ENCODE measurements at regions not wholly inside any gene's neighbourhood (a gene's known extent, or its start where the extent isn't known, plus 50 kb on each side); places are given as distances from the start of the nearest gene placed in this dataset.

DNA sequence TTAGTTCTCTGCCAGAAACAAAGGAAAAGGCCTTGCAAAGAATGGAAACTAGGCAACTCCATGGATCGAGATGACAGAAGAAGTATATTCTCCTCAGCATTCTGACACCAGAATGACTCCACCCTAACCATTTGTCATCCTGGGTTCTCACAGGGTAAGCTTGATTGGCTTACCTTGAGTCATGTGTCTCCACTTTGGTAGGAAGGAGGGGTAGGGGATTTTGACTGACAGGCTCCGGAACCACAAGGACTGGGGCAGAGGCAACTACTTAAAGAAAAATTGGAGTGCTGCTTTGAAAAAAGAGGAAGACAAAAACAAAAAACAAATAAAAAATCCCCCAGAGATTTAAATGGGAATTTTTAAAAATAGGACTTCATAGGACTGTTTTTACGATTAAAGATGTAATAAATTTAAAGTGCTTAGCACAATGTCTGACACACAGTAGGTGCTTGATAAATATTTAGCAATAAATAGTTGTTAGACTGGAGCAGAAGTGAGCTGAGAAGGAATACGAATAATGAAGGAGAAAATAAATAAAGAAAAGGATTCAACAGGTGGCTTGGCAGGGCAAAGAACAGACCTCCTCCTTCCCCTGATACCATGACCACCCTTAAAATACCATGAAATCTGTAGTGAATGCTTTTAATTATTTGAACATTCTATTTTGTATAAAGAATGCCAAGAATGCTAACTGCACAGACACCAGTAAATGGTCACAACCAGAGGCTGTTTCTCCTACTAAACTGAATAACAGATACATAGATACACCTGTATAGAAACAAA, 230.2 kb downstream of the CDCA7 start:
- Histone ChIP-seq H3K27ac (ENCODE audit: low read length) (no peak overlapping the region), H3K4me3 (ENCODE audit: low read depth in 1 of 2, low read length in 2 of 2) (no peak overlapping the region), H3K79me2 (ENCODE audit: insufficient read depth, low read length) (no peaks in the 10 kb centered on the region), H2AFZ (ENCODE audit: low read depth, low read length) (no peak overlapping the region), H3K36me3 (ENCODE audit: insufficient read depth, low read length) (no peaks in the 10 kb centered on the region), H3K4me2 (ENCODE audit: insufficient read depth, low read length) (no peak overlapping the region), H4K20me1 (ENCODE audit: insufficient read depth, low read length) (no peaks in the 10 kb centered on the region), H3K9ac (ENCODE audit: low read depth, low read length) (no peak overlapping the region), H3K9me3 (ENCODE audit: insufficient read depth, low read length, severe bottlenecking) (no peaks in the 10 kb centered on the region), H3K27me3 (ENCODE audit: insufficient read depth, low read length, poor library complexity) (no peaks in the 10 kb centered on the region), H3K4me1 (ENCODE audit: insufficient read depth, low read length) (no peaks in the 10 kb centered on the region)
- ATAC-seq (ENCODE audit: insufficient read depth, low read depth) (no peak), DNase-seq (no peak)
- TF ChIP-seq, protein P1, sequence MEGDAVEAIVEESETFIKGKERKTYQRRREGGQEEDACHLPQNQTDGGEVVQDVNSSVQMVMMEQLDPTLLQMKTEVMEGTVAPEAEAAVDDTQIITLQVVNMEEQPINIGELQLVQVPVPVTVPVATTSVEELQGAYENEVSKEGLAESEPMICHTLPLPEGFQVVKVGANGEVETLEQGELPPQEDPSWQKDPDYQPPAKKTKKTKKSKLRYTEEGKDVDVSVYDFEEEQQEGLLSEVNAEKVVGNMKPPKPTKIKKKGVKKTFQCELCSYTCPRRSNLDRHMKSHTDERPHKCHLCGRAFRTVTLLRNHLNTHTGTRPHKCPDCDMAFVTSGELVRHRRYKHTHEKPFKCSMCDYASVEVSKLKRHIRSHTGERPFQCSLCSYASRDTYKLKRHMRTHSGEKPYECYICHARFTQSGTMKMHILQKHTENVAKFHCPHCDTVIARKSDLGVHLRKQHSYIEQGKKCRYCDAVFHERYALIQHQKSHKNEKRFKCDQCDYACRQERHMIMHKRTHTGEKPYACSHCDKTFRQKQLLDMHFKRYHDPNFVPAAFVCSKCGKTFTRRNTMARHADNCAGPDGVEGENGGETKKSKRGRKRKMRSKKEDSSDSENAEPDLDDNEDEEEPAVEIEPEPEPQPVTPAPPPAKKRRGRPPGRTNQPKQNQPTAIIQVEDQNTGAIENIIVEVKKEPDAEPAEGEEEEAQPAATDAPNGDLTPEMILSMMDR (IDR thresholded peaks at IDR 0.05; ENCODE audit: borderline replicate concordance, extremely low read depth, low read length, poor library complexity, severe bottlenecking), result no peak
- TF ChIP-seq EZH2 (IDR thresholded peaks at IDR 0.05; ENCODE audit: borderline replicate concordance, low read depth, low read length, severe bottlenecking), result no peak

DNA sequence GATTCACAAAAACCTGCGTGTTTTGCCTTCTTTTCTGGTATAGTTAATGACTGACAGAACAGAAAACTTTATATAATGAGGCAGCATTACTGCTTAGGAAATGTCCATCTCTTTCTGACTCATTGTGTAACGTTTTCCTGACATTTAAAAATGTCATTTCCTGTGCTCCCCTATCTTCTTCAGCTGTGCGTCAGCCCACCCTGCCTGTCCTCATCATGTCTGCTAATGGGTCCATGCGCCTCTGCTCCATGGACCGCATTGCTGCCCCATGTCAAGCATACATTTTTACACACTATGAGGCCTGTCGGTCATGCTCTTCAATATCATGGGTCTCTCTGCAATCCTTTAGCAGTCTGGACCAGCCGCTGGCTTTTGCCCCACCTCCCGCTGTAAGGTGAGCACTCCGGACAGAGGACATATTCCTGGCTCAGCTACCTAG, 234.3 kb downstream of the CDCA7 start:
- no peaks in the 10 kb centered on the region for H3K27me3 ChIP-seq (ENCODE audit: insufficient read depth, low read length, poor library complexity)
- DNase-seq (no peak), ATAC-seq (ENCODE audit: insufficient read depth, low read depth) (no peak)
- H3K4me1 ChIP-seq (ENCODE audit: insufficient read depth, low read length), result no peaks in the 10 kb centered on the region
- H2AFZ ChIP-seq (ENCODE audit: low read depth, low read length), result no peak overlapping the region
- H3K9ac ChIP-seq (ENCODE audit: low read depth, low read length), result no peak overlapping the region
- H3K4me3 ChIP-seq (ENCODE audit: low read depth in 1 of 2, low read length in 2 of 2), result no peak overlapping the region
- no peaks in the 10 kb centered on the region for H3K36me3 ChIP-seq (ENCODE audit: insufficient read depth, low read length)
- peaks cover 6% of the 10 kb centered on the region for H3K9me3 ChIP-seq (ENCODE audit: insufficient read depth, low read length, severe bottlenecking)
- no peaks in the 10 kb centered on the region for H4K20me1 ChIP-seq (ENCODE audit: insufficient read depth, low read length)
- H3K79me2 ChIP-seq (ENCODE audit: insufficient read depth, low read length), result no peaks in the 10 kb centered on the region
- TF ChIP-seq EZH2 (IDR thresholded peaks at IDR 0.05; ENCODE audit: borderline replicate concordance, low read depth, low read length, severe bottlenecking), result no peak
- TF ChIP-seq, protein P1 (IDR thresholded peaks at IDR 0.05; ENCODE audit: borderline replicate concordance, extremely low read depth, low read length, poor library complexity, severe bottlenecking), result no peak
- H3K4me2 ChIP-seq (ENCODE audit: insufficient read depth, low read length), result no peak overlapping the region
- H3K27ac ChIP-seq (ENCODE audit: low read length), result no peak overlapping the region

DNA sequence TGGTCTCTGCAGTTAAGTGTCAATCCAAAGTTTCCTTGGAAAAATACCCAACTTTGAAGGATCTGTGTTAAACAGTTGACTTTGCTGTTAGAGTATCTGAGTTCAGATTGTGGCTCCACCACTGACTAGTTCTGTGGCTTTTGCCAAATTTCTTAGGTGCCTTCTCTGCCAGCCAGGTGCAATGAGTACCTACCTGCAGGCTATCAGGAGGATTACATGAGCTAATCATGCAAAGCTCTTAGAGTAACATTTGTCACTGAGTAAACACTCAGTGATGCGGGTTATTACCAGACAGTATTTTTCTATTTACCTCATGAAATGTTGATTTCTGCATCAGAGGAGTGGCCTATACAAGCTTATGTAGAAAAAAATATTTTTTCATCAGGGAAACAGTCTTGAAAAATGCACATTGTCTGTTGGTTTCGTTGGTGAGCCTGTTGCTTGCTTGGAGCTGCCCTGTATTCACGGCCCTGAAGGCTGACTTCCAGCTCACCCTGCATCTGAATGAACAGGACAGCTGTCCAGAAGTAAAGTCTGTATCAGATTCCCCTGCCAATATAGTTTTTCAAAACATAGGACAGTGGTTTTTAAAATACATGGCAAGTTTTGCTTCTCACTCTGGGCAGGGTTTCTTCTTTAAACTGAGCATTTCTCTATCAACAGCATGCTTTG, 235.1 kb downstream of the CDCA7 start:
- H3K9ac ChIP-seq (ENCODE audit: low read depth, low read length), result no peak overlapping the region
- TF ChIP-seq EZH2 (IDR thresholded peaks at IDR 0.05; ENCODE audit: borderline replicate concordance, low read depth, low read length, severe bottlenecking), result no peak
- TF ChIP-seq, protein P1 (IDR thresholded peaks at IDR 0.05; ENCODE audit: borderline replicate concordance, extremely low read depth, low read length, poor library complexity, severe bottlenecking), result no peak
- H2AFZ ChIP-seq (ENCODE audit: low read depth, low read length), result no peak overlapping the region
- H3K4me3 ChIP-seq (ENCODE audit: low read depth in 1 of 2, low read length in 2 of 2), result no peak overlapping the region
- H3K9me3 ChIP-seq (ENCODE audit: insufficient read depth, low read length, severe bottlenecking), result peaks cover 10% of the 10 kb centered on the region
- no peak overlapping the region for H3K4me2 ChIP-seq (ENCODE audit: insufficient read depth, low read length)
- H4K20me1 ChIP-seq (ENCODE audit: insufficient read depth, low read length), result no peaks in the 10 kb centered on the region
- no peak for ATAC-seq (ENCODE audit: insufficient read depth, low read depth)
- no peak overlapping the region for H3K27ac ChIP-seq (ENCODE audit: low read length)
- H3K27me3 ChIP-seq (ENCODE audit: insufficient read depth, low read length, poor library complexity), result no peaks in the 10 kb centered on the region
- H3K4me1 ChIP-seq (ENCODE audit: insufficient read depth, low read length), result no peaks in the 10 kb centered on the region
- no peaks in the 10 kb centered on the region for H3K79me2 ChIP-seq (ENCODE audit: insufficient read depth, low read length)
- no peak for DNase-seq
- H3K36me3 ChIP-seq (ENCODE audit: insufficient read depth, low read length), result no peaks in the 10 kb centered on the region

Data from DND-41 (cell line).